GM21381 (cell line): ENCODE measurements at regions not wholly inside any gene's neighbourhood (a gene's known extent, or its start where the extent isn't known, plus 50 kb on each side); places are given as distances from the start of the nearest gene placed in this dataset.

Source experiments
- ATAC-seq: cut with Tn5 transposase; IDR thresholded peaks from one replicate; pipeline ENCODE4 v1.9.1; 2021; ENCODE audit warnings: mild to moderate bottlenecking, moderate library complexity; ENCODE audit not compliant: unreplicated experiment

DNA sequence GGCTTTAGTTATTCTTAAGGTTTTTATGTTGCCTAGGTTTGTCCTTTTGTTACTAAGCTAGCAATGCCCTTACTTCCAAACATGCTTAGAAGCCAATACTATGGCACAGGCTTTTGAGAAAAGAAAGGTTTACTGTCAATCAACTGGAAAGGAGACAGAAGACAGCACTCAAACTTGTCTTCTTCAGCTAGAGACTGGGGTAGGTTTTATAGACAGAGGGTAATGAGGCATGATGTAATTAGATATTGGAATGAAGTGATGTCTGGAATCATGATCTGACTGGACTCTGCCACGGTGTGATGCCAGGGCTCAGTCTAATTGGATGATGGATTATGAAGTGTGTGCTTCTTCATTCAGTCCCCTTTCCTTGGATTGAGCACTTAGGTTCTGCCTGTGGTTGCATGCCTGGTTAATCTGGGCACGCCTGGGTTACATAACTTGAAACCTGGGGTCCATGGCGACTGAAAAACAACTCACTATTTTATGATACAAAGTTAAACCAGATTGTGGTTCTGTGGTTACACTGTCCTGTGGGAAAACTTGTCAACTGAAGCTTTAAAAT lies 625.8 kb downstream of the BRINP3 start:
- no peak for ATAC-seq

DNA sequence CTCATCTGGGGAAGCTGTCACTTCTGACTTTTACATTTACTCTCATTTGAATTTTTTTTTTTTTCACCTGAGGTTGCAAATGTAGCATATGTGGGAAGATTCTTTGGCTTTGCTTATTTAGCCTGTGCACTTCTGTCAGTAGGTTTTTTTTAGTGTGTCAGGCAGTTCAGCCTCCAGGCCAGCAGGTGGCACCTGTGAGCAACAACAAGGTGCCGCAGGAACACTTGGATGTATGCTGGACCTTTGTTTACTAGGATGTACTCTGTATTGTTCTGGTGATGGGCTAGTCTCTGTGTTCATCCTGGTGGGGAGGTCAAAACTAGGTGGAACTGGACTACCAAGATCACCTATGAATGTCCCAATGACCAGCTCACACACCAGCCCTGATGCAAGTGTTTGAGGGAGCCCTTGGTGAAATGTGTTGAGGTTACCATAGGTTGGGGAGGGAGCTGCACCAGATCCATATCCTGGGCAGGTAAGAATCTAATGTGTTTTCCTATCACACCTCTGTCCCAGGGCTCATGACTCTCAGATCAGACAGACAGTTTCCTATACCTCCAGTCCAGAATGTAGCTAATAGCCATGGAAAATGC lies 618.2 kb downstream of the BRINP3 start:
- no peak for ATAC-seq

DNA sequence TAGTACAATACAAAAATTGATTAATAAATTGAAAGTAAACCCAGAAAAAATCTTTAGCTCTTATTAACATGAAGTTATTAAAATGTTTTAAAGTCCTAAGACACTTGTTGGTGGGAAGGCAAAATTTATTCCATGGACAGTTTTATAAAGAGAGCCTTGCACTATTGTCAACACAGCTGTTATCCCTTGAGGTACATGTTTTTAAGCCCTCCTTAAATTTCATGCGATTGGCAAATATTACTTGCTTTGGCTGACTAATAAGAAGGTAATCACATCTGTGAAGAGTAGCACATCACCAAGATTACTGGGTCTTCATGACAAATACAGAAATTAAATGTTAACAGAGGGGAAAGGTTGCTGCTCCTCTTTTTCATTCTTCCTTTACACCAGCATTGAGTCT lies 611.1 kb downstream of the BRINP3 start:
- ATAC-seq = no peak

DNA sequence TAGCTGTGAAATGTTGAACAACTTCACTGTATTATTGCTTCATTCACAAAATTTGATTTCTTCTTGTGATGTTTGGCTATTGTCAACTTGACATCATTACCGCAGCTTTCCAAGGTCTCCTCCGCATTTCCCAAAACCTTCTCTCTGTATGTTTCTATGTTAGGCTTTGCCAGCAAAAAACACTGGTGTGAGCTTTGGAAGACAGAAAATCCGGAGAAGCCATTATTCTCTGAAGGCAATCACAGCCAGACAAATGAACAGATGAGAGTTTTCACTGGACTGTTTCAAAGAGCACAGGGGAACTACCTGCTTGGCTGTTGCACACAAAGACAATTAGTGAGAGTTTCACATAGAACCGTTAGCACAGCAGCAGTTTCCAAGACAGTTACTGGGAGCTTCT lies 609.6 kb downstream of the BRINP3 start:
- no peak for ATAC-seq

DNA sequence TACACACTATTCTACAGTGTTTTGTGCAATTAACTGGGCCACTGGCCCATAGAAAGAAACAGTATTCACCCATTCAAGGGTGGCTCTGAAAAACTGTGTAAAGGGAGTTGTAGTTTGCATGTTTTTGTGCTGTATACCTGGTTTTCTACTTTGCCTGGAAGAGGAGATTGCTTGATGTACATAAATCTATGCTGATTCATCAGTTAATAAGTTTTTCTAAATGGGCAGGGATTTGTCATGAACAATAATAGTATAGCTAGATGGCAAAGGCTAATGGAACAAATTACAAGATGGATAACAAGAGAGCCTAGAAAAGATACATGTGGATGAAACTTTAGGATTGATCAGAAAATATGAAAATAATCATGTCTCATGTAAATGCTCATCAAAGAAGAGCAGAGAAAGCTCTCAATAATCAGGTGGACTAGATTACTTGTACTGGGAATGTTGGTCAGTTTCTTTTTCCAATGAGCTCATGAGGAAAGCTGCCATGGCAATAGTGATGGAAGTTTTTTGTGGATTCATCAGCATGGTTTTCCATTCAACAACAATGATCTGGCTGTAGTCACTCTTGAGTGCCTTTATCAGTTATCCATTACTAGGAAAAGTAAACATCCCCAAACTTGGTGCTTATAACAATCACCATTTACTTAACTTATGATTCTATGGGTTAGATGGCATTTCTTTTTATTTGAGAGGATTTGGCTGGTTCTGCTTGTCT lies 602.8 kb downstream of the BRINP3 start:
- no peak for ATAC-seq

DNA sequence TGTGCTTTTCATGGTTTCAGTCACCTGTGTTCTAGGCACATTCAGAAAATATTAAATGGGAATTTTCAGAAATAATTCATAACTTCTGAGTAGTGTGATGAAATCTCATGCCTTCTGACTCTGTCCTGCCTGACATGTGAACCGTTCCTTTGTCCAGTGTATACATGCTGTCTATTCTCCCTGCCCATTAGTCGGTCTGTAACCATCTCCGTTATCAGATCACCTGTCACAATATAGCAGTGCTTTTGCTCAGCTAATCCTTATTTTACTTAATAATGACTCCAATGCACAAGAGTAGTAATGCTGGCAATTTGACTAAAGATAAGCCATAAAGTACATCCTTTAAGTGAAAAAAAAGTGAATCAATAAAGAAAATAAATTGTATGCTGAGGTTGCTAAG lies 597.5 kb downstream of the BRINP3 start:
- ATAC-seq = no peak

DNA sequence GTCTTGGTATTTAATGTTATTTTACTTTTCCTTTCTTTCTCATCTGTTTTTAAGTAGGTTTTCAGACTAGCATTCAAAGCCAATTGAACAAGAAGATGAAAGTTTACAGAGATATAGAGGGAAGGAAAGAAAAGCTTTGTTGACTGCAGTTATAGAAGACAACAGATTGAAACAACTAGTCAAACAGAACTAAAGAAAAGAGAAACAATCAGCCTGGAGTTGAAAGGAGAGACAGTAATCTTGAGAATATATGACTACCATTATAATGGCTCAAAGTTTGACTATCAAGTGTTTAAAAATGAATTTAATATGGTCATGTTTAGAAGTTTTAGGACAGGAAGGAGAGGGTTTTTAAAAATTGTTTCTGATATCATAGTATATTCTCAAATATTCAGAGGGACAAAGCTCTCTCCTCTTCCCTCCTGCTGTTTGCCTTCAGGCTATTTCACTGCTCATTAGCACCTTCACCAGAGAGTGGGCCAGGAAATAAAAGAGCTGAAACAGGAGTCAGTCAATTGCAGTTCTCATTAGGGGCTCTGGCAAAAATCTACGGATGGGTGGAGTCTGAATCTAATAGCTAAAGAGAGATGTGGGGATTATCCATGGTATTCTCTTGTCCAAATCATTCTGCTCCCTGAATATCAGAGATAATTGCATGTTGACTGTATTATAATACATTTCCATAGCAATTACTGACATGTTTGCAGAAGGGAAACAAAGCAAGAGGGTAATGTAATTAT lies 577.8 kb downstream of the BRINP3 start:
- ATAC-seq = no peak

DNA sequence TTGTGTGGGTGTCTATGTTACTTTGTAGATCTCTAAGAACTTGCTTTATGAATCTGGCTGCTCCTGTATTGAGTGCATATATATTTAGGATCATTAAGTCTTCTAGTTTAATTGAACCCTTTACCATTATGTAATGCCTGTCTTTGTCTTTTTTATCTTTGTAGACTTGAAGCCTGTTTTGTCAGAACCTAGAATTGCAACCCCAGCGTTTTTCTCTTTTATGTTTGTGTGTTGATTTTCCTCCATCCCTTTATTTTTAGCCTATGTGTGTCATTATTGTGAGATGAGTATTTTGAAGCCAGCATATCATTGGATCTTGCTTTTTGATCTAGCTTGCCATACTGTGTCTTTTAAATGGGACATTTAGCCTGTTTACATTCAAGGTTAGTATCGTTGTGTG lies 573.2 kb downstream of the BRINP3 start:
- ATAC-seq = no peak

DNA sequence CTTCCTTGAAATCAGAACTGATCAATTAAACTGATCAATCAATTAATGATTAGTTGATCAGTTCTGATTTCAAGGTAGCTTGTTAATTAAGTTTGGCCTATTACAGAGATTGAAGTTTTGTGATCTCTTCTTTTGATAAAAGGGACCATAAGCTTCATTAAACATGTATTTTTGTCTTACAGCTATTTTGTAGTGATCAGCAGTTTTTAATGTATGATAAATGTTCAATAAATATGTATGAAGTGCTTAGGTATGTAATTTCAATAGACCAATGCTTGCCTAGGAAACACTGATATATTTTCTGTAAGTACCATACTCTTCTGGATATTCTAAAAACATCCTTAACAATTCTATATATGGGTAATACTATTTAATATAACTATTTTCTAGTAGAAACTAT lies 569.6 kb downstream of the BRINP3 start:
- ATAC-seq = no peak

DNA sequence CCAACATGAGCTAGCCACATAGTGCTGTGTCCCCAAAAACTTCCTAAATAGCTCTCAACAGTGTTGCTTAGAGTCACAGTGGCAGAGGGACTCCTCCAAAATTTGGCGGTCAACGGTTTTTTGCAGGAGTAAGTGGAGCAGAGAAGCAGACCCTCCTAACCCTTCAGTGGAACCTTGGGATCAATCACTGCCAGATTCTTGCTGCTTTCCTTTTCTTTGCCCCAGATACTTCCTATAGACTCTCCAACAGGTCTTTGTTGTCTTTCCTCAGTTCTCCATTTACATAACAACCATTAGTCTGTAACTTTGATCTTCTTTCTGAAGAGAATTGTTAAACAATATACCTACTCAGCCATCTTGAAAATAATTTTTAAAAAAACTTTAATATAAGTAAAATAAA lies 556.1 kb downstream of the BRINP3 start:
- ATAC-seq = no peak

DNA sequence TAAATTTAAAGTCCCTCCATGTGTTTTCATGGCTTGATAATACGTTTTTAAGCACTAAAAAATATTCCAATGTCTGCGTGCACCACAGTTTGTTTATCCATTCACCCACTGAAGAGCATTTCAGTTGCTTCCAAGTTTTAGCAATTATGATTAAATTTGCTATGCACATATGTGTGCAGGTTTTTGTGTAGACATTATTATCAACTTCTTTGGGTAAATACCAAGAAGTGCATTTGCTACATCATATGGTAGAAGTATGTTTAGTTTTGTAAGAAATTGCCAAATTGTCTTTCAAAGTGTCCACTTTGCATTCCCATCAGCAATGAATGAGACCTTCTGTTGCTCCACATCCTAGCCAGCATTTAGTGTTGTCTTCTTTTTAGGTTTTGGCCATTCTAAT lies 550.0 kb downstream of the BRINP3 start:
- no peak for ATAC-seq

DNA sequence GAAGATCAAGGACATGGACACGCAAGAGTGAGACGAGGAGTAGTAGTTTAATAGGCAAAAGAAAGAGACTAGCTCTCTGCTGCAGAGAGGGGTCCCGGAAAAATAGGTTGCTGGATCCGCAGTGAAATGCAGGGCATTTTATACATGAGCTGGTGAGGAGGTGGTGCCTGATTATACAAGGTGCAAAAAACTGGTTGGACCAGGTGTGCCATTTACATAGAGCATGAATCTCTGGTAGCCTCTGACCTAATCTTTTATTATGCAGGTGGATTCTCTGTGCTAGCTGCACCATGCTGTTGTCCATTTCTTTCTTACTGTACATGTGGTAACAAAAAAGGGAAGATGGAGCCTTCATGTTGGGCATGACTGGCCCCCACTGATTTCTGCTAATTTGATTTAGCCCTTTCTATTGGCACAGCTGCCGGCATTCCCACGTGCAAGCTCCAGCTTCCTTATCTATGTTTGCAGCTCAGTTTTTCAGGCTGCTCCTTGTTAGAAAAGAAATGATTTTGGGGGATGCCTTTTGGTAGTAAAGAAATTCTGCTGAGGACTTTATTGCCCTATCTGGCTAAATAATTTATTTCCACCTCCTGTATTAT lies 548.1 kb downstream of the BRINP3 start:
- ATAC-seq = no peak

DNA sequence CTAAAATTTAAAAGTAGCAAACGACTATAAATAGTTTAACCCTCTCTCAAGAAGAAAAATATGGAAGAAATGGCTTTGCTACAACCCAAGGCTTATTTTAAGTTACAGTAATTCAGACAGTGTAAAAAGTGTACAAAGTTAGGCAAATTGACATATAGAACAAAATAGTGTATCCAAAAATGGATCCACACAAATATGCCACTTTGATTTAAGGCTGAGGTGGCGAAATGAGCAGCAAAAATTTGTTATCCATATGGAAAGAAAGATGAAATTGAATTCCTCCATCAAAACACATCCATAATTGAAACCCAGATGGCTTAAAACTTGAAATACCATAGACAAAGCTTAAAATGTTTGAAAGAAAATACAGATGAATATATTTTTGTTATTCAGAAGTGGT lies 540.8 kb downstream of the BRINP3 start:
- no peak for ATAC-seq

DNA sequence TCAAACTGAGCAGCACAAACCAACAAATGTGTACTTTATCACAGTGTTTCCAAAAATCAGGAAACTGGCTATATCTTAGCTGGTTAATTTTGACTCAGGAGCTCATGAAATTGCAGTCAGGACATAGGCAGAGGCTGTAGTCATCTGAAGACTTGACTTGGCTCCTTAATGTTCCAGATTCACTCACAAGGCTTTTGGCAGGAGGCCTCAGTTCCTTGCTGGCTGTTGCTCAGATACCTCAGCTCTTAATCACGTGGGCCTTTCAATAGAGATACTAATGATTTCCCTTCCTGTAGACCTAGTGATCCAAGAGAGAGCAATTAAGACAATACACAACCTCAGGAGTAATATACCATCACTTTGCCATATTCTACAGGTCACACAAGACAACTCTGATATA lies 537.7 kb downstream of the BRINP3 start:
- no peak for ATAC-seq

DNA sequence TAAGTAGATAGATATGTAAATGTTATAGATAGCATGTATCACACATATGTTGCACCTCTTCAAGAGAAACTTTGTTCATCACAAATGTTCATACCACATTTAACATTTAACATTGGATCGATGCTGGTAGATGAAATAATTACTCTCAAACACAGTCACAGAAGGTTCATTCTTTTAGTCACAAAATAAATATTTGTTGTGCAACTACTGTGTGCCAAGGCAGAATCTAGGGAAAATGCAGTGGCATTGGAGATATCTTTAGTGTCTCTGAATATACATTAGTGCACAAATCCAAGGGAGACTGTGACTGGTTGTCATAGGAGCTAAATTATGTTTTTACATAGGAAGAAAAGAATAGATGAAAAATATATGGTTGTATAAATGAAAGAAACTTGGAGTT lies 535.7 kb downstream of the BRINP3 start:
- ATAC-seq = no peak

DNA sequence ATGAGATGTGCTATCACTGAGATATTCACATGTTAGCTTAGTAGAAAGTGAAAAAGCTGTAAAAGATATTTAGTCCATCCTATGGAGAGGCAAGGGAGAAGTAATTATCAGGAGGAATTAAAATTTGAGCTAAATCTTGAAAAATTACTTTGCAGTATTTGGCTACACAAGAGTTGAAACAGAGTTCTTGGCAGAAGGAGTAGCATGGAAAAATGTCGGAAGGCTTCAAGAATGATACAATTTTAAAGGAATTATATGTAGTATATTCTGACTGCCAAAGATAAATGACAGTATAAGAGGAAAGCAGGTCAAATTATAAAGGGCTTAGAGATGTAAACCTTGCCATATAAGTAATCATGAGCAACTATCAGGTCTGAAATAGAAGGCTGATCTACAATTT lies 518.9 kb downstream of the BRINP3 start:
- no peak for ATAC-seq

DNA sequence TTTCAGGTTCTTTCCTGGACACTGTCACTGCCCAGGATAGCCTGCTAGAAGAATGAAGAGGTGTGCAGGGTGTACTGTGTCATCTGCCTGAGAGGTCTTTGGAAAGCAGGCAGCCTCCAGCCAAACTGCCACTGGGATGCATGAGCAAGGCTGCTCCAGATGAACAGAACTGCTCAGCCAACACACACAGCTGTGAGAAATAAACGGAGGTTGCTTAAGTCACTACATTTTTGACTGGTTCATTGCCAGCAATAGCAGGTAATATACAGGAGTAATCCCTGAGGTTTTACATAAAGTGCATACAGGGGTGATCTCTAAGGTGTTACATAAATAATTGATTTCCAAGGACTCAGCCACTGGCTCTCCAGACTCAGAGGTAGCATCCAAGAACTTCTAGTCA lies 516.9 kb downstream of the BRINP3 start:
- no peak for ATAC-seq

DNA sequence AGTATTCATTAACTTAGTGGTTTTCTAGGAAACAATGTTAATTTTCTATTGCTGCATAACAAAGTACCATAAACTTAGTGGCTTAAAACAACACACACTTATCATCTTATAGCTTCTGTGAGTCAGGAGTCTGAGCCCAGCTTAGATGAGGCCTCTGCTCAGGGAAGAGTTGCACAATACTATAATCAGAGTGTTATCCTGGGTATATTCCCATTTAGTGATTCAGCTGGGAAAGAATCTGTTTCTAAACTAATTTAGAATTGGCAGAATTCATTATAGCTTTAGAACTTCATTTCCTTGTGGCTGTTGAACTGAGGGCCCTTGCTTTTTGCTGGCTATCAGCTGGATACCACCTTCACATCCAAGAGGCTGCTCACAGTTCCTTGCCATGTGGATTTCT lies 515.5 kb downstream of the BRINP3 start:
- no peak for ATAC-seq

DNA sequence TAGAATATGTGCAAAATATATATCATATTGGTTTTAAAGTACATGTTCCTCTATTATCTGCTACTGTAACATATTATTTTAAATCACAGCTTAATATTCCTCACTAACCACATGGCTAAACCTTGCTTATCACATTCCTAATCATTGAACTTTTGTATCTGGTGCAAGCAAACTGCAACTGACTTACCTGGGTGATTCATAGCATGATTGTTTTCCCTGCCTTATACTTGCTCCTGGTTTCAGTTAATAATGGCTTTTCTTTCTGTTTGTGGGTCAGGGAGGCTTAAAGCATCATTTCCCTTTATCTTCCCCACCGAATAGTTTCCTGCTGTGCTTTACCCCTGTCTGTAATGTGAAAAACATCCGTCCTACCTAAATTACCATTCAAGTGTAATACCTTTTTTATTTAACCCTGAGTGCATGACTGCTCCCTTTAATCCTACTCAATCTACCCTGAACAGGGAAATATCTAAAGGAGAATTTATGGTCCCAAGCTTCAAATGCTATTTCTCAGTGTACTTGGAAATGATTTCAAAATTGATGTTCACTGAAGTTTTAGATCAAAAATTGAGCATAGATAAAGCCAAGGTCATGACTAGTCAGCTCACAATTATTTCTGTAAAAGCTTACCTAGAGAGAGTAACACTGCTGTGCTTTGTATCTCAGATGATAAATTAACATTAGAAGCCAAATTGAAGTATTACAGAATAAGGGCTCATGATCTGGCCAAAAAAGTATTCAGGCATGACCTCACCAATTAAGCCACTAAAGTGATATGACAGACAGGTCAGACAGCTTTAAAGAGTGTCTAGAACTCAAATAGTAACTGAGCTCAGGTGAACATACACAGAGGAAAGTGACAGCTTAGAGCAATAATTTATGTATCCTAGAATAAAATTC lies 507.1 kb downstream of the BRINP3 start:
- ATAC-seq = no peak

DNA sequence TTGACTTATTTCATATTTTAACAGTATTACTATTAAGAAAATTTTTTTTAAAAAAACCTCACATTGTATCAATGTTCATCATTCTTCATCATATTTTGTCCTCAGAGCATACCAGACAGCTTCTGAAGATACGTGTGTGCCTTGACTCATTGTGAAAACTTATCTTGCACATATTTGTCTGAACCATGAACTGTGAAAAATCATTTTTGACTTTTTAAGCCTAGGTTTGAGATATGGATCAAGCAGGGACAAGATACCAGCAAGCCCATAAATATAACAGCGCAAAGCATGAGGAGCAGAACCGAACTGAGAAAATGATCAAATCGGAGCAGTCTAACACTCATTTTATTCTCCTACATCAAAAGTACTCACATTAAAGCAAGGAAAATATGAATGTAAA lies 506.0 kb downstream of the BRINP3 start:
- ATAC-seq = no peak

DNA sequence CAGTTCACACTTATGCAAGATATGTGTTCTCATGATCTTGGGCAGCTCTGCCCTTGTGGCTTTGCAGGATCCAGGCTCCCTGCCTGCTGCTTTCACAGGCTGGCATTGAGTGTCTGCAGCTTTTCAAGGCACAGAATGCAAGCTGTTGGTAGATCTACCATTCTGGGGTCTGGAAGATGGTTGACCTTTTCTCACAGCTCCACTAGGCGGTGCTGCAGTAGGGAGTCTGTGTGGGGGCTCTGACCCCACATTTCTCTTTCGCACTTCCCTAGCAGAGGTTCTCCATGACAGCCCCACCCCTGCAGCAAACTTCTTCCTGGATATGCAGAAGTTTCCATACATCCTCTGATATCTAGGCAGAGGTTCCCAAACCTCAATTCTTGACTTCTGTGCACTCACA lies 500.5 kb downstream of the BRINP3 start:
- ATAC-seq = no peak
